ENCODE measurements at regions not wholly inside any gene's neighbourhood (a gene's known extent, or its start where the extent isn't known, plus 50 kb on each side); places are given as distances from the start of the nearest gene placed in this dataset.

GRCh38 chr1:60141743-60142142 is 68.2 kb upstream of the C1orf87 start:
- no peak for DNase-seq

DNA sequence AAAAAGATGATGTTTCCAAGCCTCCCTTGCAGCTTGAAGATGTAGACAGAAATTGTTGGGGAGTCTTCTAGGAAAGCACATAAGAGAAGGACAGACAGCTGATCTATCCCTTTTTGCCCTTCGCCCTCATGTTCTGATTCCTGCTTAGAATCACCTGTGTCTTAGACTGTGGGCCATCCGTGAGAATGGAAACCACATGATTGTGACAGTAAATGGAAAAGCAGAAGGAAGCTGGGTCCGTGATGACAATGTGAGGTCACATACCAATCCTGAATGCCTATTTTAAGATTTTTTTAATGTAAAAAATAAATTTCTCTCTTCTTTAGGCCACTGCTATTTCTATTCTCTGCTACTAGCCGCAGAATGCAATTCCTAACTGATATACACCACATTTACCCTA is 67.7 kb upstream of the C1orf87 start:
- DNase-seq = no peak

DNA sequence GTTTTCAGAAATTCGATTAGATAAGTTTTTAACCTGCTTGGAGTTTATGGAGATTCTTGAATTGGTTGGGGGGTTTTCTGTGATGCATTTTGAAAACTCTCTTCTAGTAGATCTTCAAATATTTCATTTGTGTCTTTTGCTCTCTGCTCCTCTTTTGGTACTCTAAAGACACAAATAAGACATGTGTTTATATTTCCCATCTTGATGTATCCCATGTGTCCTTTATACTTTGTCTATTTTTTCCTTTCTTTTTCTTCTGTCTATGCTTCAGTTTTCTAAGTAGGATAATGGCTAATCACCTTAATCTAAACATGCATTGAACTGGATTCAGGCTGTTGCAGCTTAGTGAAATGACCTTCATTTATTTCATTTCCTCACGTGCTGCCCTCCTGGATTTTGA is 63.8 kb upstream of the C1orf87 start:
- DNase-seq = no peak

- DNase-seq = no peak
Observed at GRCh38 chr1:60136395-60136794, 62.8 kb upstream of the C1orf87 start.

DNA sequence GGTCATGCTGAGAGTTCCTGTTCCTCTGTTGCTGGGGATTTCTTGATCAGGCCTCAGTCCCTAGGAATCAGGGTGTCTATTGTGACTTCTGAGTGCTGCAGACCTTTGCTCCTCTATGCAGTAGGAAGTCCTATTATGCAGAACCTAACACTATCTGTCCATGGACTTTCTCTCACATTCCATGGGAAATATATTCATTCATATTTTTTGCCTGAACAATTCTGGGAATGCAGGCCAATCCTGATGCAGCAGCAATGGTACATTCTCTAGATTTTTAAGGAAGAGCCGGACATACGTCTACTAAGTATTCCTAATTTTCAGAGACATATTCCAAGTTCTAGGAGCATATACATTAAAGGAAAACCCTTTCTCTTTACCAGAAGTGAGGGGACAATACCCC is 61.1 kb upstream of the C1orf87 start:
- DNase-seq = no peak

DNA sequence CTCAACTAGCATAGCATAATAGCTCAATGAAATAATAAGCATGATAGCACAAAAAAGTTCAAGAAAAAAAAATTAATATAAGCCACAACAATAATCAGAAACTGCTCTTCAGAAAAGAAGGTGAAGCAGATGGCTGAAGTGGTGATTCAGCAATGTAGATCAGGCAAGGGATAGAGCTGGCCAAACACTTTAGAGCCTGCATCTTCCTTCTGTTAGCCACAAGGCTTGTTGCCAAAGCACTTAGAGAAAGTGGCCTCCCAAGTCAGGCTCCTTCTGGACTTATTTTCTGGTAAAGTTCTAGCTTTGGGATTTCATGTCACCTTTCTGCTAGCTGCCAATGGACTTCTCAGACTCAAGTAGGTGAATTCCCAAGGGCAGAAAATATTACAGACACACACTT is 60.3 kb upstream of the C1orf87 start:
- no peak for DNase-seq

GRCh38 chr1:60133000-60133673 is 59.6 kb upstream of the C1orf87 start:
- DNase-seq = no peak

GRCh38 chr1:60132108-60132507 is 58.5 kb upstream of the C1orf87 start:
- DNase-seq = no peak

DNA sequence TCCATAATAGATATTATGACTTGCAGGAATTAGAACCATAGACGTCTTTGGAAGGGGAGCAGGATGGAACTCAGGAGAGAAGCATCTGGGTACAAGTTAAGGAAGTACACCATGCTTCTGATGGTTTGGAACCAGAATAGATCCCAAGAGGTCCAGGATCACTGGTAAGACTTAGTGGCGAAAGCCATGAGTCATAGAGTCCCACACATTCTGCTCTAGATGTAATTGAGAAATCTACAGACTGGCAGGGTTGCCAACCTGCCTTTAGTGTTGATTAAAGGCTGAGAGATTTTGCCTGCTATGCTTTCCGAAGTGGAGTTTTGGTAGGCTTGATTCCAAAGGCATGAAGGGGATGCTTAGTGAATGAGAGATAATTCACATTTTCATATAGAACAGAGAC is 57.1 kb upstream of the C1orf87 start:
- no peak for DNase-seq

GRCh38 chr1:60129911-60130310 is 56.3 kb upstream of the C1orf87 start:
- DNase-seq = no peak

DNA sequence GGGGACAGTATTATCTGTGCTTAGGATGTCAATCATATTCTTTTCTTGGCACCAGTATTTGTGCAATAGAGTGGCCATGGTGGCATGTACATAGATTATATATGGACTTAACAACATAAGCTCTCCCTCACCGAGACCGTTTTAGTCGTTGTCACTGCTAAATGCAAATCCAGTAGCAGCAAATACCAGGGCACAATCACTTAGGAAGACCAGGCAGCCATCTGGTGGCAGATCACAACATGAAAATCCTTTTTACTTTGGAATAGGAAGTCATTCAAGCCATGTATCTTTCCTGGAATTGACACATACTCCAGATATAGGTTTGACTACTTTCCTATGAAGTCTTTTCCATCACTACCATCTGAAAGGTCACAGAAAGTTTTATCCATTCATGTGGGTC is 53.2 kb upstream of the C1orf87 start:
- no peak for DNase-seq
